NCI-H1694 treated with DMSO at 0.1 percent for 48 hours (cell line): ENCODE measurements at regions not wholly inside any gene's neighbourhood (a gene's known extent, or its start where the extent isn't known, plus 50 kb on each side); places are given as distances from the start of the nearest gene placed in this dataset.

ENCODE experiments used
- DNase-seq: peaks from one replicate; lab custom pipeline; 2025; lab: John Stamatoyannopoulos, UW

DNA sequence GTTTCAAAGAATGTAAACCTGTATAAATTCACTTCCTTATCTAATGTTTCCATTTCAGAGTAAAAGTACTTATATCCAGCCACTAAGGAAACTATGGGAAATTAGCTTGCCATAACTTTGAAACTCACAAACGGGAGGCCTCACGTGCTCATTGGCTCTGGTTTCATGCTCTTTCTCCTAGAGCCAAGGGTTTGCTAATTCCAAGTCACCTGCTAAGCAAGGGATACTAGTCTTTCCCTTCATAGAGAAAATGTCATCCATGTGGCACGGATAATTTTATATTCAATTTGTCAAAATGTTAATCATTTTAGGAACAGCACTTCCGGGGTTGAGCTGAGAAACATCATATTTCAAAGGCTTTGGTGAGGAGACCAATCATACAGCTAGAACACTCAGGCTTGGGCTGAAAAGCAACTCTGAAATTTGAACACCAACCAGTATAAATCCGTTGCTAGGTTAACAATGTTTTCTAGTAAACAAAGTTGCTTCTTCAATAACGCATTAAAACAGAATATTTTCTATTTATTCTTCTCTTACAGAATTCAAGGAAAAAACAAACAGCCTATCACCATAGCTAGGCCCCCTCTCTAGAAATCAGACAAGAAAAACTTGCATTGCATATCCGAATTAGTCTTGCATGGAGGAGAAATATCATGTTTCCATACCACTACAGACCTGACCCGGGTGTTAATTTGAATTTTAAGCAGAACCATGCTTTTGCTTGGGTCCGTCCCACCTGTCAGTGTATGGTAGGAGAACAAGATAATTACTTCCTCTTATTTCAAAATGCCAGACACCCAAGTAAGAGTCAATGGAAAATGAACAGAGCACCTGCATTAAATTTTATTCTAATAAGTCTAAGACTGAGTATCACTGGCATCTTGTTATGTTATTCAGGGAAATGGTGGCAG lies 196.1 kb upstream of the ESRRG start:
- no peak for DNase-seq

GRCh38 chr1:216916890-216917438 lies 193.7 kb upstream of the ESRRG start:
- DNase-seq, result no peak

DNA sequence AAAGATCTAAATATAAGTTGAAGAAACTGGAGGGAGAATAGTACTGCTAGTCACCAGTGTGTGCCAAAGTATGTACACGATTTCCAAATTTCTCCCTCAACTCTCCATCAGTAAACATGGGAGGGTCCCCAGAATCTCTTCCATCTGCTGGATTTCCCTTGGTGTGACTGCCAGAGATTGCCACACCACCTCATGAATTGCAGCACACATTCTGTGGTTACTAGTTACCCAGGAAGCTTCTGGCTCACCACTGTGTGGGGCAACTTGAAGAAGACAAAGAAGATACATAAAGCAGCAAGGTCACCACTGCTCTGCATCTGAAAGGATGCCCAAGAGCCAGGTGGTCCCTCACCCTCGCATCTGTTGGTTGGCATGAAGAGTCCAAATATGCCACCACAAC lies 191.7 kb upstream of the ESRRG start:
- DNase-seq, result no peak

- no peak for DNase-seq
These were observed 190.7 kb upstream of the ESRRG start for GRCh38 chr1:216913976-216914375.

DNA sequence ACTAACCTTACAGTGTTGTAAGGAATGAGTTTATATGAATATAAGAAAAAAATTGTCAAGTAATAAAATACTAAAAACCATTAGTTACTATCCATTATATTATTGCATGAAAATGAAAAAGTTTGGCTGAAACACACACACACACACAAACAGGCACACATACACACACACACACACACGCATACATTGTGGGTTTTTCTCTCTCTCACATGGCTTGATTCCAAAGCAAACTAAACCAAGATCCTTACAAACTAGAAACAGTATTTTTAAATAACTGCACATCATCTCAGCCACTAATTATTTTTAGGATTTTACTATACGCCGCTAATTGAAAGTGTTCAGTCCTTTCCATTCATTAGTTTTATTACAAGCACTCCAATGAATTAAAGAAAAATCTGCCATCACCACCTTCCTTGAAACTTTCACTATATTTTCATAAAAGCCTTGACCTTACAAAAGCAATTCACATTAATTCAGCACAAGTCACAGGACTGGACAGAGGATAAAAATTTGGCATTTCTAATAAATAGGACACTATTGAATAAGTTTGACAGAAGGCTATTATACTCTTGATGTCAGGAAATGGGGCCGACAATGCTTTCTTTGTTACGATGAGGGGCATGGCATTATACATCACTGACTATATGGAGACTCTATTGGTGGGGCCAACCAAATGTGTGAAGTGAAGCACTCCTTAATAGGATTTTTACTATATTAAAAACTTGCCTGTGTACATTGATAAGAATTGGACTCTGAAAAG lies 187.0 kb upstream of the ESRRG start:
- no peak for DNase-seq

DNA sequence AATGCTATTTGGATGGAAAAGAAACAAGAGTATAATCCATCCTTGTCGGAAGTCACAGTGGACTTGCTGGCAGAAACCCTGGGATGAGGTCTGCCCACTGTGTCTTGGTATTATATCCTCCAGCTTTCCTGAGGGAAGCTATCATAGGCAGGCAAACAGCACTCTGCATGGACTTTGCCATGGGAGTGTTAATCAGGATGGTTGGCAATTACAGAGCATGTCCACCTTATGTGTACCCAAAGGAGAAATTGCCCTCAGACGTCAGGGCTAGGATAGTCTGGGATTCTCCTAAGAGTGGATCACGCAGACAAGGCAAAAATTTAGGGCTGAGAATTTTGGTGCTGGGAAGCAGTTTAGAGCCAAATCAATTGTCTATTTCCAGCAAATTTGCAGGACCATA lies 184.9 kb upstream of the ESRRG start:
- DNase-seq, result no peak

DNA sequence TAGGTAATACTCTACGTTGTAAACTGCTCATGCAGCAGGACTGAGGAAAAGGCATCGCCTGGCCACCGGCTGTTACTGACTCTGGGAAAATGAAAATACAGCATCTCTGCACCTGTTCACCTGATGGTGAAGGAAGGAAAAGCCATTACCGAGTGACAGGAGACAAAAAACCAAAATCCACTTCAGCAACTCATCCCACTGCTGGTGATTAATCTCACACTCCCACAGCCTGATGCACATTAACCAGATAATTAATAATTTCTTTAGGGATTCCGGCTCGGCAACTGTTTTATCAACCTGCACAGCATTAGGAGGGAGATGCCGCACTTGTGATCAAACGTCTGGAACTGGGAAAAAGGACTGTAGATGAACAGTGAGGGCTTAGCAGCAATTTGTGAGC lies 183.9 kb upstream of the ESRRG start:
- DNase-seq, result no peak

DNA sequence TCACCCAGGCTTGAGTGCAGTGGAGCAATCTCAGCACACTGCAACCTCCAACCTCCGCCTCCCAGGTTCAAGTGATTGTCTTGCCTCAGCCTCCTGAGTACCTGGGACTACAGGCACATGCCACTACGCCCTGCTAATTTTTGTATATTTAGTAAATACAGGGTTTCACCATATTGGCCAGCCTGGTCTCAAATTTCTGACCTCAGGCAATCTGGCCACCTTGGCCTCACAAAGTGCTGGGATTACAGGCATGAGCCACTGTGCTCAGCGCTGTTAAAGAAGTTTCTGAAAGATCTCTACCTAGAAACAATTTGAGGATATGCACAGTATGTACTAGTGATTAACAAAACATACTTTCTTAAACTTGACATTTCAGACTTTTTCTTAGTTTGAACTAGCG lies 182.6 kb upstream of the ESRRG start:
- no peak for DNase-seq

- no peak for DNase-seq
These were observed 181.9 kb upstream of the ESRRG start for GRCh38 chr1:216905137-216905536.

- no peak for DNase-seq
These were observed 181.2 kb upstream of the ESRRG start for GRCh38 chr1:216904471-216904870.

DNA sequence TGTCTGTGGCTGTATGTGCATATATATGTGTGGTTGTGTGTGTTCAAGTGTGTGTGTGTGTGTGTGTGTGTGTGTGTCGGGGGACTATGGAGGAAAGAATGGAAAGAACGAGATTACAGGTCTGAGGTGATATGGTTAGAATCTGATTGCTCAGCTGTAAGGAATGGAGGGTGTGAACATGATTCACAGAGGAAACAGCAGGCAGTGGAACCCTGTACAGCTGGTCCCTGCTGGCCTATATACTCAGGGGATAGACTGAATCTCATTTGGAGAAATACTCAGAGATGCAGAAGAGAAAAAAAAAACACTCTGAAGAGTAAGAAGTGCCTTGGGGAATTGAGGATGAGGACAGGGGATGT lies 180.1 kb upstream of the ESRRG start:
- peak; percentile 21 for DNase-seq

- DNase-seq, result no peak
These were observed 179.6 kb upstream of the ESRRG start for GRCh38 chr1:216902669-216903381.

DNA sequence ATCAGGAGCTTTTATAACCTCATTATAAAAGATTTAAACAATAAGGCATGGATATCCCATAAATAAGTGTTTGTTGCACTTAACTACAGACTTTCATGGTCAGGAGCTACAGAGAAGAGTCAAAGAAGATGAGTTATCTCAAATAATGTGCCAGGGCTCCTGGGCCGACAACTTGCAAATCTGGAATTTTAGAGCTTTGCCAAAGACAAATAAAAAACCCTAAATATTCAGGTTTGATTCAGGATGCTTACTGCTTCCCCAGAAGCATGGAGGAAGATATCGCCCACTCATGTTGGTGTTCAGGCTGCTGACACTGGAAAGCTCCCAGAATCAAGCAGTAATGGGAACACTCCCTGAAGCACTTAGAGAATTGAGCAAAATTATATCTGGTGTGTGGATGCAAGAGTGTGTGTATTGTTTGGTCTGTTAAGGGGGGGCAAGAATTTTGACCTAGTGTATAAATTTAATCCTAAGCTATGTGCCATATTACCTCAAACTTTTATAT lies 176.9 kb upstream of the ESRRG start:
- no peak for DNase-seq

DNA sequence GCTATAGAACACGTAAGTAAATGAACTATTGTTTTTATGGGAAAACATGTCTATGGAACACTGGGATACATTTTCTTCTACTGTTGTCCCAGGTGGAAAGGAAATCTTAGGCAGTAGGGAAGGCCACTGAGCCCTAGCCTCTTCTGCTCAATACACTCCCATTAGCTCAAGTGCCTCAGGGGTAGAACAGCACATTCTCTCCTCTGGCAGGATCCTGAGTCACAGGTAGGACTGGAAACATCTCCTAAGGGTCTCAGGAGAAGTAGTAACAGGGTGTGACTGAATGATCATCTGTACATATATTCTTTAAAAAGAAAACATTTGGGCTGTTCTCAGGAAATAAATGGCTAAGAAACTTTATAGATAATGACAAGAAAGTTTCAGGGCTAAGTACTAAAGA lies 175.6 kb upstream of the ESRRG start:
- DNase-seq, result no peak

- no peak for DNase-seq
These were observed 172.9 kb upstream of the ESRRG start for GRCh38 chr1:216896146-216896545.

GRCh38 chr1:216894494-216894893 lies 171.3 kb upstream of the ESRRG start:
- DNase-seq, result no peak

DNA sequence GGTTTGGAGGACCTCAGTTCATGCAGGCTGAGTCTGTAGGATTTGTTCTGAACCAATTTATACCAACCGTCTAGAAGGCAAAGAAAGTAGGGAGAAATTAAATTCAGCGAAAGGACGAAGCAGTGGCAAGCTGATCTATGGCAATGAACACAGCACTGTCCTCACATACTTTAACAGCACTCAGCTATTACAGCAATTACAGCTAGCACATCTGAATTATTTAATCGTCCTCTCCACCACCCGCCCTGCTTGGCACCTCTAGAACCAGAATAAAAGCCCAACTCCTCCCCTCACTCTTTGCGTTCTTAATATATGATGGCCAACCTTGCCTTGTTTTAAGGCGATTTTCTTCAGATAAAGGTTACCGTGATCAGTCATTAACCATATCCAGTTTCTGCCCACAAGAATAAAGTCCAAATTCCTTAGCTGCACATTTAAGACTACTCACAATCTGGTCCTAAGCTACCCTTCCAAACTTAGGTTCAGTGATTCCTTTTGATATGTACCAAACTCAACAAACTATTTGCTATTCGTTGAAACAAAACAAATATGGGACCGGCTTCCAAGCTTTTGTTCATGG lies 169.4 kb upstream of the ESRRG start:
- DNase-seq, result no peak

DNA sequence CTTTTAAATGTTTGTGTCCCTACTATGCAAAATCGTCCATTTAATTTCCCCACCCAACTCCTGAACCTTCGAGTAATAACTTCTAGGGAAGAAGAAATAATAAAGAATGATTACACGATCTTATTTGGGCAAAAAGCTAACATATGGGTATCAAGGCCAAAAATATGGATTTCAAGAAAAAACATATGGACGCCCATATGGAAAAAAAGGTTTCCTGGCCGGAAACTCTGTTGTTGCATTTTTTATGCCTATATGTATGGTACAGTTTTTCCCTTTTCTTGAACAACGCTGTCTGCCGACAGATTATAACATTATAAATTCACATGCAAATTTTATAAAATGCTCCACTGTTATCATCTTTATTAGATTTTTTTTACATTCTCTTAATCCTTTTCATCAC lies 167.6 kb upstream of the ESRRG start:
- no peak for DNase-seq

- DNase-seq, result no peak
These were observed 165.5 kb upstream of the ESRRG start for GRCh38 chr1:216888731-216889130.

- DNase-seq, result no peak
These were observed 163.8 kb upstream of the ESRRG start for GRCh38 chr1:216887032-216887431.

- DNase-seq, result no peak
These were observed 161.5 kb upstream of the ESRRG start for GRCh38 chr1:216884614-216885229.
